Hematopoietic multipotent progenitor cell treated with erythropoietin and hydrocortisone succinate and interleukin-3 and kit ligand, for 6 days (in vitro differentiated cells): ENCODE measurements at regions not wholly inside any gene's neighbourhood (a gene's known extent, or its start where the extent isn't known, plus 50 kb on each side); places are given as distances from the start of the nearest gene placed in this dataset.
"Not testable (repeated sequence)": the region's sequence is repeated elsewhere in the genome, so short reads cannot be mapped to it uniquely, and the experiment has no call there.

ENCODE experiments used
- DNase-seq: peaks from one replicate; pipeline ENCODE4 v3.0.0-alpha.2; 2015

- no peak for DNase-seq
Measured at GRCh38 chr6:112401083-112401482, 54.0 kb downstream of the RFPL4B start.

GRCh38 chr6:112407101-112407590 lies 60.0 kb downstream of the RFPL4B start:
- DNase-seq: no peak

DNA sequence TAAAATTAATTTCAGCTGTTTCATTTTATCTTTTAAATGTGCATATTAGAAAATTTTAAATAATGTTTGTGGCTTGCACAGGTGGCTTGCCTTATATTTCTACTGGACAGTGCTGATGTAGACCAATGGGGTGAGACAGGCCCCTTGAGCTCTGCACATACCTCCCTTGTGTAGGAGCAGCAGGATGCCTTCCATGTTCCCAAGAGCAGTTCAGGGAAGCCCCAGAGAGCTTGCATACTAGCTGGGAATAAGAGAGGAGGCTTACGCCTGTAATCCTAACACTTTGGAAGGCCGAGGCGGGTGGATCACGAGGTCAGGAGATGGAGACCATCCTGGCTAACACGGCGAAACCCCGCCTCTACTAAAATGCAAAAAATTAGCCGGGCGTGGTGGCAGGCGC lies 61.4 kb downstream of the RFPL4B start:
- no peak for DNase-seq

DNA sequence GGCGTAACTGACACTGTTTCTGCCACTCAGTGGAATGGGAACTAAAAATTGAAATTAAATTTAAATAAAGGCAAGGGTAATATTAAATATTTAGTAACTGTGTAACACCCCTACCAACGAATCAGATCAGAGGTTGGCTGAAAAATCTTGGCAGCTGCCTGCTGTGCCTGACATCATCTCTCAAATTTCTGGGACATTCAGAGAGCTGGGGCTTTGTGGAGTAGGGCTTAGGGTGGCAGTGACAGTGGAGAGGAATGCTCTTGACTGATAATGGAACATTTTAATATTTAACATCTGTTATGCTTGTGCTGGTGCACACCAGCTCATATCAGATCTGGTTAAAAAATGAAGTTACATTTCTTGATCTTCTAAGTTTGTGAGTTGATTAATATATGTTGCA lies 62.2 kb downstream of the RFPL4B start:
- DNase-seq: no peak

DNA sequence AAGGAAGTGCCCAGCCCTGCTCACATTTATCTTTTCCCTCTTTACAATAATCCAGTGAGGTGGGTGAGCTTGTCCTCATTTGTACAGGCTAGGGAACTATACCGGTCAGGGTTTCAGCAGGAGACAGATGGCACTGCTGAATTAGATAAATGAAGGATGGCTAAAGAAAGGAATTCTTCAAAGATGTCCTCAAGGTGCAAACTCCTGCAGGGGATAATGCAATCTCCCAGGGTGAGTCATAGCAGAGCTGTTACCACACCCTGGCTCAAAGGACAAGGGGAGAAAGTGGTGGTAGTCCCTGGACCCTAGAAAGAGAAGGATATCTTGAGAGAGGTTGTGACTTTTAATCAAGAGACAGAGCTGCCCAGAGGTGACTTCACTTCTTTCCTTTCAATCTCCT lies 66.7 kb downstream of the RFPL4B start:
- no peak for DNase-seq

- DNase-seq: no peak
Measured at GRCh38 chr6:112415366-112415765, 68.2 kb downstream of the RFPL4B start.

GRCh38 chr6:112416866-112417265 lies 69.7 kb downstream of the RFPL4B start:
- no peak for DNase-seq

DNA sequence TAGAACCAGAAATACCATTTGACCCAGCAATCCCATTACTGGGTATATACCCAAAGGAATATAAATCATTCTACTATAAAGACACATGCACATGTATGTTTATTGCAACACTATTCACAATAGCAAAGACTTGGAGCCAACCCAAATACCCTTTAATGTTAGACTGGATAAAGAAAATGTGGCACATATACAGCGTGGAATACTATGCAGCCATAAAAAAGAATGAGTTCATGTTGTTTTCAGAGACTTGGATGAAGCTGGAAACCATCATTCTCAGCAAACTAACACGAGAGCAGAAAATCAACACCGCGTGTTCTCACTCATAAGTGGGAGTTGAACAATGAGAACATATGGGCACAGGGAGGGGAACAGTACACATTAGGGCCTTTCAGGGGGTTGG lies 79.9 kb downstream of the RFPL4B start:
- not testable (repeated sequence) for DNase-seq

GRCh38 chr6:112427499-112427898 lies 80.4 kb downstream of the RFPL4B start:
- DNase-seq: no peak

DNA sequence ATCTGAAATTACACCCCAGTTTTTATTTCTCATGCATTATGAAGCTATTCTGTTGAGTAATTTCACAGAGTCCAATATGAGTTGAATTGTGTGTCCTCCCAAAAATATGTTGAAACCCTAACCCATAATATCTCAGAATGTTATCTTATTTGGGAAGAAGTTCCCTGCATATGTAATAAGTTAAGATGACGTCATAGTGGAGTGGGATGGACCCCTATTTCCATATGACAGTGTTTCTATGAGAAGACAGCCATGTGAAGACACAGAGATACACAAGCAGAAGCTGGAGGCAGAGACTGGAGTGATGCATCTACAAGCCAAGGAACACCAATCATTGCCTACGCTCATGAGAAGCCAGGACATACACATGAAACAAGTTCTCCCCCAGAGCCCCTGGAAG lies 81.3 kb downstream of the RFPL4B start:
- DNase-seq: no peak

- no peak for DNase-seq
Measured at GRCh38 chr6:112429226-112429625, 82.1 kb downstream of the RFPL4B start.

- no peak for DNase-seq
Measured at GRCh38 chr6:112431803-112432202, 84.7 kb downstream of the RFPL4B start.

- no peak for DNase-seq
Measured at GRCh38 chr6:112432853-112433252, 85.7 kb downstream of the RFPL4B start.

DNA sequence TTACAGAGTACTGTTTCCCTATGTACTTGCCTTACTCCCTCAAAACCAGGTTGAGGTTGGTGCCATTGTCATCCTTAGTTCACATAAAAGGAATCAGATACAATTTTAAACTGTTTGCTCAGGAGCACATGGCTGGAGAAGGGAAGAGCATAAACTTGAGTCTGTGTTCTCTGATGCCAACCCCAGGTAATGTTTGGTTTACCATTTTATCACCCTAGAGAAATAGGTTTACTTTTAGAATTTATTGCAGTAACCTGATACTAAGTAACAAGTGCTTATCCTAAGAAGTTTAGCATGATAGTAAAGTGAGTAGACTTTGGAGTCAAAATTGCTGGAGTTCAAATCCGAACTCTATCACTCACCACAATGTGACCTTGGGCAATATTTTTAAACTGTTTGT lies 86.3 kb downstream of the RFPL4B start:
- no peak for DNase-seq

- DNase-seq: no peak
Measured at GRCh38 chr6:112434896-112435435, 87.8 kb downstream of the RFPL4B start.

- DNase-seq: no peak
Measured at GRCh38 chr6:112437058-112437457, 89.9 kb downstream of the RFPL4B start.

- DNase-seq: no peak
Measured at GRCh38 chr6:112439010-112439409, 91.9 kb downstream of the RFPL4B start.

DNA sequence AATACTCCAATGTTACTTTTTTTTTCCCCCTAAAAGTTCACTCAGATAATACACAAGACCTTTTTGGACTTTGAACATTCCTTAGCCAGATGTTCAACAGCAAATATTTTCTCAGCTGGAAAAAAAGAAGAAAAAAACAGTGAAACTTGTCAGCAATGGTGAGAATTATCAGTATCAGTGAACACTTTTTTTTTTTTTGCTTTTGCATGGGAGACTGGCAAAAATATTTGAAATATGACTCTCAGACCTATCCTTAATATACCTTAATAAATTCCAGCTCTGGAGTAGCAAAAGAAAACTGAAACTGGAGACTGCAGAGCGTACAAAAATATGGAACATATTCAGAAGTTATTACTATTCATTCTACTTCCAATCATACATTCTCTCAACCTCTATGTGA lies 92.3 kb downstream of the RFPL4B start:
- DNase-seq: no peak

- no peak for DNase-seq
Measured at GRCh38 chr6:112441607-112442006, 94.5 kb downstream of the RFPL4B start.

DNA sequence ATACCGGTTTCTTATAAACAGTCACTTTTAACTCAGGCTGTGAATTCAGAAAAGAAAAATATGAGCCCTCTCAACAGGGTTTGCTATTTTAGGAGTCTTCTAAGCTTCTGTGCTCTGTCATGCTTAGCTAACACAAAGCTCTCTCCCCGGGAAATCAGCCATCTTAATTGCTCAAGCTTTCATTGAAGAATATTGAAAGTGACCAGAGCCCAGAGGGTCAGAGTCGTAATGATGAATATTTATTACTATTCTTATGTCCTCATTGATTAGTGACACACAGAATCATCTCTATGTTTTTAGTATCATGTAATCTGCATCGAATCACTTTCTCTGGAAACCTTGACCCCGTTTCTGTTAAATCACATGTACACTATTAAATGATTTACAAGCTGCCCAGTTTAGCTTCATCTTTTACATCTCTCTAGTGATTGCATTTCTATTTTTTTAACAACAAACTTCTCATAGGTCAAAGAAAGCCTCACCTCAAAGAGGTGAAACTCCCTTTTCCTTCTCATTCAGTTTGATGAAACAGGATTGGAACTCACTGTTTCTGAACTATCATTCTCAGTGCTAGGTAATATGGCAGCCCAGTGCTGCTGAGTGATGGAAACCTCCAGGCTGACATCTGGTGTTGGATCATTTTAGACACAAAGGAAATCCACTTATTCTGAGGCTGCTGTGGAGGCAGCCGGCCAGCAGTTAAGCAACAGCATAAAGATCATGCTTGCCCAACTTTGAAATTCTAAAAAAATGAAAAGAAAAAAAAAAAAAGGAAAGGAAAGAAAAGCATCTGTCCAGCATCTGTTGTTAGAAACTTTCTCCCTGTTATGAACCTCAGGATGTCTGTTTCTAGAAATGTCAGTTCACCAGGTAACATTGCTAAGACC lies 96.3 kb downstream of the RFPL4B start:
- no peak for DNase-seq

- DNase-seq: not testable (repeated sequence)
Measured at GRCh38 chr6:112448786-112449185, 101.7 kb downstream of the RFPL4B start.

DNA sequence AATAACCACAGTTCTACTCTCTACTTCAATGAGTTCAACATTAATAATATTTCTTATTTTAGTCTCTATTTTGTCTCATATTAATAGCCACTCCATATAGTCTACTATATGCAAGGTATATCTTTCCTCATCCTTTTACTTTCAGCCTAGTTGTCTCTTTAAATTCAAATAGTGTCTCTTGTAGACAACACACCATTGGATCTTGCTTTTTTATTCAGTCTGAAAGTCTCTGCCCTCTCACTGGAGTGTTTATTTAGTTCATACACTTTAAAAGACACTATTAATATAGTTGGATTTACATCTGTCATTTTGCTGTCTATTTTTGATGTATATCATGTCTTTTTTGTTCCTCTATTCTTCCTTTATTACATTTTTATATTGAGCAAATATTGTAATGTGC lies 103.5 kb downstream of the RFPL4B start:
- DNase-seq: no peak

DNA sequence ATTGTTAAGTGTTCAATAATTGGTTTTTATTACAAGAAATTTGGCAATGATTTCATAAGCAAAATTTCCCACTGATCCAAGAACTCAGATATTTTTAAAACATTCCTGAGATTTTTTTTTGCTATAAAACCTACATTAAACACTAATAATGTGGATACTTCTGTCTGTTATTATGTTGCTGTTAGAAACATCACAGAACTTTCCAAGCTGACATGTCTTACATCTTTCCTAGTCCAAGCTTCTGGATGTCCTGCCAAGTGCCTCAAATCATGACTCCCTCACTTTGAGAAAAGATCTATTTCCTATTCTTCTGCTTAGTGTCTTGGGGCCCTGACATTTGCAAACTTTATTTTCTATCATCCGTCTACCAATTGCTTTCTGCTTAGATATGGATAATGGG lies 110.8 kb downstream of the RFPL4B start:
- DNase-seq: no peak

- no peak for DNase-seq
Measured at GRCh38 chr6:112459758-112460304, 112.7 kb downstream of the RFPL4B start.
